ENCODE measurements at regions not wholly inside any gene's neighbourhood (a gene's known extent, or its start where the extent isn't known, plus 50 kb on each side); places are given as distances from the start of the nearest gene placed in this dataset.

- TF ChIP-seq CTCF (IDR thresholded peaks at IDR 0.05; ENCODE audit: poor library complexity) (no peak), EZH2 (IDR thresholded peaks at IDR 0.05; ENCODE audit: borderline replicate concordance) (no peak), EZH2phosphoT487 (IDR thresholded peaks at IDR 0.05; ENCODE audit: low read depth, severe bottlenecking, unreplicated experiment) (no peak)
These were observed 1456.1 kb upstream of the MIR17HG start for GRCh38 chr13:89891416-89891815.
